MM.1S (cell line): ENCODE measurements at regions not wholly inside any gene's neighbourhood (a gene's known extent, or its start where the extent isn't known, plus 50 kb on each side); places are given as distances from the start of the nearest gene placed in this dataset.

Source experiments
- DNase-seq: peaks from one replicate; pipeline ENCODE4 v3.0.0-alpha.2; 2015
- H2AFZ ChIP-seq: fragments of 300-600 bp; sonication (generic); 2 replicates; pipeline ENCODE4 v1.6.0; 2016; ENCODE audit warnings: antibody characterized with exemption, low read length
- H3F3A ChIP-seq: fragments of 300-600 bp; sonication (generic); 2 replicates; pipeline ENCODE4 v1.6.1; 2016; ENCODE audit warnings: mild to moderate bottlenecking, antibody characterized with exemption, low read length, moderate library complexity, mixed read lengths; ENCODE audit not compliant: insufficient read depth
- H3K27ac ChIP-seq: fragments of 300-600 bp; sonication (generic); 2 replicates; pipeline ENCODE4 v1.5.1; 2016; ENCODE audit warnings: mild to moderate bottlenecking, low read length
- H3K27me3 ChIP-seq: fragments of 300-600 bp; sonication (generic); replicated peaks from 2 replicates; pipeline ENCODE4 v1.6.0; 2016; ENCODE audit warnings: low read length; ENCODE audit not compliant: insufficient read depth
- H3K36me3 ChIP-seq: fragments of 300-600 bp; sonication (generic); replicated peaks from 2 replicates; pipeline ENCODE4 v1.6.1; 2016; ENCODE audit warnings: mild to moderate bottlenecking, low read length, mixed read lengths; ENCODE audit not compliant: insufficient read depth
- H3K4me1 ChIP-seq: fragments of 300-600 bp; sonication (generic); 2 replicates; pipeline ENCODE4 v1.6.1; 2016; ENCODE audit warnings: low read length, mixed read lengths
- H3K4me2 ChIP-seq: fragments of 300-600 bp; sonication (generic); 2 replicates; pipeline ENCODE4 v1.6.0; 2016; ENCODE audit warnings: low read depth, low read length
- H3K4me3 ChIP-seq: fragments of 300-600 bp; sonication (generic); 2 replicates; pipeline ENCODE4 v1.5.1; 2016; ENCODE audit warnings: low read length, mixed read lengths
- H3K79me2 ChIP-seq: fragments of 300-600 bp; sonication (generic); 2 replicates; pipeline ENCODE4 v1.6.1; 2016; ENCODE audit warnings: mixed run types, low read length, mixed read lengths
- H3K9ac ChIP-seq: fragments of 300-600 bp; sonication (generic); 2 replicates; pipeline ENCODE4 v1.6.1; 2016; ENCODE audit warnings: low read length, mixed read lengths
- H3K9me2 ChIP-seq: fragments of 300-600 bp; sonication (generic); replicated peaks from 2 replicates; pipeline ENCODE4 v1.6.1; 2016; ENCODE audit warnings: mild to moderate bottlenecking, low read length, mixed read lengths; ENCODE audit not compliant: insufficient read depth
- H3K9me3 ChIP-seq: fragments of 300-600 bp; sonication (generic); replicated peaks from 2 replicates; pipeline ENCODE4 v1.6.1; 2016; ENCODE audit warnings: mild to moderate bottlenecking, low read length, mixed read lengths; ENCODE audit not compliant: insufficient read depth
- H4K20me1 ChIP-seq: fragments of 300-600 bp; sonication (generic); 2 replicates; pipeline ENCODE4 v1.6.1; 2016; ENCODE audit warnings: mild to moderate bottlenecking, low read length, moderate library complexity, mixed read lengths; ENCODE audit not compliant: insufficient read depth
- CTCF ChIP-seq: fragments of 300-600 bp; sonication (generic); IDR thresholded peaks from 2 replicates; pipeline ENCODE4 v1.5.1; 2016; ENCODE audit warnings: antibody characterized with exemption, low read length, mixed read lengths
- EZH2 ChIP-seq: fragments of 300-600 bp; sonication (generic); optimal IDR thresholded peaks from 2 replicates; pipeline ENCODE3; 2017; ENCODE audit warnings: low read depth, mild to moderate bottlenecking, antibody characterized with exemption, low read length, mixed read lengths
- EZH2phosphoT487 ChIP-seq: fragments of 300-600 bp; sonication (generic); IDR thresholded peaks from 2 replicates; pipeline ENCODE4 v1.6.1; 2018; ENCODE audit warnings: antibody characterized with exemption, low read length

- TF ChIP-seq EZH2phosphoT487 (no peak), EZH2 (no peak), CTCF (no peak)
- no peak overlapping the region for H3K4me2 ChIP-seq
These were observed 312.9 kb downstream of the MTX2 start for GRCh38 chr2:176582176-176582575.

GRCh38 chr2:176582990-176583481 is 313.8 kb downstream of the MTX2 start:
- no peak overlapping the region for H3K9ac ChIP-seq
- DNase-seq, result no peak
- no peaks in the 10 kb centered on the region for H3K9me2 ChIP-seq
- H3K79me2 ChIP-seq, result no peaks in the 10 kb centered on the region
- no peaks in the 10 kb centered on the region for H3K27me3 ChIP-seq
- no peak overlapping the region for H3K27ac ChIP-seq
- no peaks in the 10 kb centered on the region for H3K4me1 ChIP-seq
- no peak overlapping the region for H3K4me3 ChIP-seq
- no peak overlapping the region for H2AFZ ChIP-seq
- H3K4me2 ChIP-seq, result no peak overlapping the region
- TF ChIP-seq EZH2 (no peak), CTCF (no peak), EZH2phosphoT487 (no peak)
- no peaks in the 10 kb centered on the region for H3F3A ChIP-seq
- H3K36me3 ChIP-seq, result no peaks in the 10 kb centered on the region
- no peaks in the 10 kb centered on the region for H3K9me3 ChIP-seq
- no peaks in the 10 kb centered on the region for H4K20me1 ChIP-seq

More at GRCh38 chr2:176582176-176582575, 312.9 kb downstream of the MTX2 start:
- H3K27ac ChIP-seq, result no peak overlapping the region
- H3K4me3 ChIP-seq, result no peak overlapping the region
- H3K9me2 ChIP-seq, result no peaks in the 10 kb centered on the region
- no peak overlapping the region for H3K9ac ChIP-seq
- no peaks in the 10 kb centered on the region for H4K20me1 ChIP-seq
- no peaks in the 10 kb centered on the region for H3F3A ChIP-seq
- H3K4me1 ChIP-seq, result no peaks in the 10 kb centered on the region
- H3K79me2 ChIP-seq, result no peaks in the 10 kb centered on the region
- H3K36me3 ChIP-seq, result no peaks in the 10 kb centered on the region
- H3K9me3 ChIP-seq, result no peaks in the 10 kb centered on the region
- no peaks in the 10 kb centered on the region for H3K27me3 ChIP-seq
- no peak overlapping the region for H2AFZ ChIP-seq
- no peak for DNase-seq

GRCh38 chr2:176583607-176584006 is 314.4 kb downstream of the MTX2 start:
- no peak overlapping the region for H3K9ac ChIP-seq
- H3K27ac ChIP-seq, result no peak overlapping the region
- H3K36me3 ChIP-seq, result no peaks in the 10 kb centered on the region
- no peak overlapping the region for H3K4me2 ChIP-seq
- no peak for TF ChIP-seq CTCF
- TF ChIP-seq EZH2phosphoT487, result no peak
- TF ChIP-seq EZH2, result no peak
- H3K9me2 ChIP-seq, result no peaks in the 10 kb centered on the region
- H3K27me3 ChIP-seq, result no peaks in the 10 kb centered on the region
- H3K79me2 ChIP-seq, result no peaks in the 10 kb centered on the region
- no peaks in the 10 kb centered on the region for H3K9me3 ChIP-seq
- H3K4me1 ChIP-seq, result no peaks in the 10 kb centered on the region
- no peaks in the 10 kb centered on the region for H3F3A ChIP-seq
- no peak for DNase-seq
- no peaks in the 10 kb centered on the region for H4K20me1 ChIP-seq
- H3K4me3 ChIP-seq, result no peak overlapping the region
- no peak overlapping the region for H2AFZ ChIP-seq
